ENCODE measurements at regions not wholly inside any gene's neighbourhood (a gene's known extent, or its start where the extent isn't known, plus 50 kb on each side); places are given as distances from the start of the nearest gene placed in this dataset.

- TF ChIP-seq CTCF (IDR thresholded peaks at IDR 0.05) (no peak), POLR2AphosphoS5 (IDR thresholded peaks at IDR 0.05; ENCODE audit: low read depth, low read length) (no peak), REST (IDR thresholded peaks at IDR 0.05; ENCODE audit: insufficient read depth in 1 of 2, low read depth in 2 of 2, low read length in 1 of 2) (no peak)
Measured at GRCh38 chr1:162984699-162985098, 84.5 kb upstream of the RGS4 start.
